ENCODE measurements at regions not wholly inside any gene's neighbourhood (a gene's known extent, or its start where the extent isn't known, plus 50 kb on each side); places are given as distances from the start of the nearest gene placed in this dataset.

- no peak for DNase-seq
Observed at GRCh38 chr5:4540375-4541173, 599.6 kb upstream of the ADAMTS16 start.

DNA sequence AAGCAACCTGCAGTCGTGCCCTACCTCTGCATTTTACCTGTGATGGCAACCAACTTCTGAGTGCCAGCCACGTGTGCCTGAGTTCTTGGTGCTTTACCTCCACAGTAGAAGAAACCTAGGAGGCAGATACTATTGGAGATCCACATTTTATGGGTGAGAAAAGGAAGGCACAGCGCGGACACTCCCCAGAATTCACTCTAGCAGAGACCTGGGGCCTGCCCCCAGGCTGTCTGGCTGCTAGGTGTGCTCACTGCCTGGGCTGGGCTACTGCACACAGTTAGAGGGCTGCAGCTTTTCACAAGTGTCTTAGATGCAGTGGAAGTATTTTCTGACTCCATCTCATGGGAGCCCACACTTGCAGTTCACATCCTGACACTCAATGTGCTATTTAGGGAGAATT, 598.8 kb upstream of the ADAMTS16 start:
- DNase-seq: no peak

GRCh38 chr5:4542145-4542778, 597.9 kb upstream of the ADAMTS16 start:
- no peak for DNase-seq

DNA sequence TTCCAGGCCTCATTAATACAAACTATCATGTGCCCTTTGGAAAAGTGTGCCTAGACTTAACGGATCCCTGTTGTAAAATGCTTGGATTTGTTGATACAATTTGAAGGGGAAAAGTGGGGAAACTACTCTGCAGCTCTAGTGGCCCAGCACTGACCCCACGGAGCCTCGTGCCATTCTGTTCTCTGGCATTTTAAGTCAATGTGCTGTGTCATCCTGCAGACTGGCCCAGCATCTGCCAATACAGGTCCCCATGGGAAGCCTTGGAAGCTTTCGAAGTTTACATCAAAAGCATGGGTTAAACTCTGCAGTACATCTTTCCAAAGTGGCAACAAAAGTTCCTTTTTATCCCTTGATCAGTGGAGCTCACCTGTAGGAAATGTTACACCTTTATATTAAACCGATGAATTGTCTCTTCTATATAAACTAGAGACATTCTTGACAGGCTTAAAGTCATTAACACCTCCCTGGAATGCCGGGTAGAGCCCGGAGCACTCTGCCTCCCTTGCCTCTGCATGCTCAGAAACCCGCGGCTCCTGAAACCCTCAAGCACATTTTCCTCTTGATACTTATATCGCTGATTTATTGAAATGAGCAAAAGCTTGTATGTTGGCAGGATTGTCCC, 596.0 kb upstream of the ADAMTS16 start:
- DNase-seq: no peak

- no peak for DNase-seq
Observed at GRCh38 chr5:4547547-4547946, 592.6 kb upstream of the ADAMTS16 start.

- DNase-seq: no peak
Observed at GRCh38 chr5:4548341-4548740, 591.8 kb upstream of the ADAMTS16 start.

DNA sequence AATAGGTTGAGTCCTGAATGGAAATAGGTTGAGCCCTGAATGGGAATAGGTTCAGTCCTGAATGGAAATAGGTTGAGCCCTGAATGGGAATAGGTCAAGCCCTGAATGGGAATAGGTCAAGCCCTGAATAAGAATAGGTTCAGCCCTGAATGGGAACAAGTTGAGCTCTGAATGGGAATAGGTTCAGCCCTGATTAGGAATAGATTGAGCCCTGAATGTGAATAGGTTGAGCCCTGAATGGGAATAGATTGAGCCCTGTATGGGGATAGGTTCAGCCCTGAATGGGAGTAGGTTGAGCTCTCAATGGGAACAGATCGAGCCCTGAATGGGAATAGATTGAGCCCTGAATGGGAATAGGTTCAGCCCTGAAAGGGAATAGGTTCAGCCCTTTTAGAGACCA, 590.8 kb upstream of the ADAMTS16 start:
- DNase-seq: no peak

GRCh38 chr5:4551034-4551433, 589.1 kb upstream of the ADAMTS16 start:
- DNase-seq: no peak

DNA sequence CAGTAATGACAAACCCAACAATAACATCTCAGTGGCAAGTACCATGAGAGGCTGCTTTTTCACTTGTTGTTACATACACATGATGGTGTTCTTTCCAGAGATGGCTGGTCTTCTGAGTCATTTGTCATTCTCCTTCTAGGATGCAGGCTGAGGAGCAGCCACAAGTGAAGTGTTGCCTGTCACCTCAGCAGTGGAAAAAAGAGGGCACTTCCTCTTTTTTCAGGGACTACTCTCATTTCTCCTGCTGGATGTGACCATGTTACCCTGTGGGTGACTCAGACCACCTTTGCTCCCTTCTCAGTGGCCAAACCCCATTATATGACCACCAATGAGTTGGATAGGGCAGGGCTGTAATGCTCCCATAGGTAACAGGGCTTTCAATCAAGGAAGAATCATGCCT, 587.0 kb upstream of the ADAMTS16 start:
- no peak for DNase-seq

GRCh38 chr5:4553978-4554377, 586.2 kb upstream of the ADAMTS16 start:
- no peak for DNase-seq

GRCh38 chr5:4555725-4556285, 584.3 kb upstream of the ADAMTS16 start:
- DNase-seq: no peak

DNA sequence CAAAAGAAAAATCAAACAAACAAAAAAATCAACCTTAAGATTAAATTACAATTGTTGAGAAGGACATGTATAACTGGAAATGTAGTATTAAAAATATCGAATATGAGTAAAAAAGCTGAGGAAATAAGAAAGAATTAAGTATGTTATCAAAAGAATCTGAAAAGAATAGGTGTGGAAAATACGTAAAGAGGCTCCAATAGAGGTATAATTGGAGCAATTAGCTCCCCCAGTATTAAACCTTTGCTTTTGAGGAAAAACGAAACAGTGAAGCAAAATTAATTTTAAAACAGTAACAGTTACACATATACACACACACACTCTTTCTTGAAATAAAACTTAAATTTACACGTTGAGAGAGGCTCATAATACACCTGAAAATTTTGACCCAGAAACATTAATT, 578.7 kb upstream of the ADAMTS16 start:
- DNase-seq: no peak

DNA sequence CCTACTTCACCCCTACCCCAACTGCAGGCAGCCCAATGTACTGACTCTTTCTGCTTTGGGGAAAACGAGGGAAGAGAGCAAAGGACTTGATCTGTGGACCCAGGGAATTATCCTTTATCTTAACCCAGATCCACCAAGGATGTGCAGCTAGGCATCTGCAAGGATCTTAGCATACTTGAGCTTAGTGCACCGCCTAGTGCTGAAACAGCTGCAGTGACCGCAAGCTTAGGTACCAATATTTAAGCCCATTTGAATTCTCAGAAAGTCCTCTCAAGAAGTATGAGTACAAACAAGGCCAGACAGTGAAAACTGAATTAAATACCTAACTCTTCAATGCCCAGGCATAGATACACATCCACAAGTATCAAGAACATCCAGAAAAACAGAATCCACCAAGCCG, 576.7 kb upstream of the ADAMTS16 start:
- no peak for DNase-seq

GRCh38 chr5:4570047-4570995, 569.8 kb upstream of the ADAMTS16 start:
- DNase-seq: no peak

DNA sequence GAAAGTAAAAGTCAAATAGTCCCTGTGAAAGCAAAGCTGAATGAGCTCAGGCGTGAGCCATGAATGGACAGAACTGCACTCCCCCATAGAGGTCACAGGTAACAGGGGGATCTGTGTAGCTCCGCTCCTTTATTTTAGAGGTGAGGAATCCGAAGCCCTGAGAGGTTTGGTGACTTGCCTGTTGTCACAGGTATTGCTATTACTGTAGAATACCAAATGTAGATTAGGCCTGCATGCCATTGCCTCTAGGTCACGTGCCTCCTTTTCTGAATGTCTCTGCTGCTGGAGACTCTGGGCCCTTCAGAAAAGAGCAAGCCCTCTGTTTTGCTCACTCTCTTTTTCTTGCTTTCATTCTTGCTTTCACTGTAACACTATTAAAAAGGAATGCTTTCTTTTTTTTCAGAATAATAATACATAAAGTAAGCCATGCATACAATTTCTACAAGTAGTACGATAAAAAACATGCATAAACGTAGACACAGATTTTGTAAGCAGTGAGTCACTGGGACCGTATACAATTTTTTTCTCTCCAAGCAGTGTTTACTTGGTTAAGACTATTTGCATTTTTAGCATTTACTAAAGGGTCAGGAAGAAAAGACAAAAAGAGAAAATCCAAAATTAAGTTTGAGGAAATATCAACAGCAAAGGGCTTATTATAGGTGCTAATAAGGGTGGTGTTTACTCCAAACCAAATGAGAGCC, 568.7 kb upstream of the ADAMTS16 start:
- no peak for DNase-seq

DNA sequence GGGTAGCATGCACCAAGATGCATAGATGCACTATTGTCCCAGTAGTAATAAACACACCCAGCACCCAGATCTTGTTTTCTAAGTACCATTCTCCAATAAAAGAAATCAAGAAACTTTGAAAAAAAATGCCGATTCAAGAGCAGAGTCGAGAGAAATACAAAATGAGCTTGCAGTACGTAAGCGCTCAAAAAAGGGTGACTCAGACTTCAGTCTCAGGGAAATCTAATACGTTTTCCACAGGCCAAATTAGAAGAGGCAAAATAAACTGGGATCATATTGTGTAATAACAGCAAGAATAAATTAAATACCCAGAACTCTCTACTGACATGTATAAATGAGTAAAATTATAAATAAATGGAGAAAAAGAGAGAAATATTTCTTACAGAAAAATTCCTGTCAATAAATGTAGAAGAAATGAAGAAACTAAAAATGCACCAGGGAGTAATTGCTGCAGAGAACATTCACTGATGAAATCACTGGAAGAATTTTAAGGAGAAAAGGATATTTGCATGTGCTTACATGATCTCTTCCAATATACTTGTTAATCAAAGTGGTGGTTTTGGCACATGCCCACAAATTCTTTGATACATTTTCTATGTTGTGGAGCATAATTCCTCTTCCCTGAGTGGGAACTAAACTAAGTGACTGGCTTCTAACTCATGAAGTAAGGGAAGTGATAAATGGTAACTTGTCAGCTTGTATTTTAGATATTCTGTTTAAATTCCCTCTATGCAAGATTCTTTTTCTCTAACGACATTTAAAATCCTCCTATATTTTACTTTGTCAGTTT, 567.6 kb upstream of the ADAMTS16 start:
- DNase-seq: no peak

DNA sequence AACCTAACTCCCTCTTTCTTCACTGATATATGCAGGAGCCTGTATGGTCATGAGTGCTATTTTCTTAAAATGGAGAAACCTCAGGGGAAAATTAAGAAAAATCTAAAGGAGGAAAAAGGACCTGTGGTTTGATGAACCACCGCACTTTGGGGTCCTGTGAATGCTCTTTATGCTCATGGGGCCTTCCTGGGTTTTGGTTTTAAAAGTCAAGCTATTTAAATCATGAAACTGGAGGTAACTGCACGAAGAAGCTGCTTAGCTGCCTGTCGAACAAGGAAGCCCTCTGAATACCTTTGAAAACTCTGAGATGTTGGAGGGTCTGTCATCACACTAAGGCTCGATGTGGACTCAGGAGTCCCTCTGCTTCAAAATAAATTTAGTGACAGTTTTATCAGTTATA, 564.5 kb upstream of the ADAMTS16 start:
- no peak for DNase-seq

- no peak for DNase-seq
Observed at GRCh38 chr5:4576161-4576748, 563.9 kb upstream of the ADAMTS16 start.

- no peak for DNase-seq
Observed at GRCh38 chr5:4576908-4577307, 563.2 kb upstream of the ADAMTS16 start.

DNA sequence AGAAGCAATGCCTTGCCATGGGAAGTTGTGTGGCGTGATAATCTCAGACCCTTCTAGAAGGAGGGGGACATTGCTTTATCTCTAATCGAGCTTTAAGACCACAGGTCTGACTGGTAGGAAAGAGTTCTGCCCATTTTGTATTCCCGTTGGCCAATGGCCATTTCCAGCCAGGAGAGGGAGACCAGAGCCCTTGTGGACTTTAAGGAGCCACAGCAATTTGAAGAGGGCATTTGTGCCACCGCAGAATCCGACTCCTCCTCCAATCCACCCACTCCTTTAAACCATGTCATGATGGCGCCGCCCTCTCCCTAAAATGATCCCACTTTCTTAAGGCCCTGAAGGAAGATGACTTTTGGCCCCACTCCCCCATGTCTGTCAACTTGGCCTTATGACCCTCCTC, 560.5 kb upstream of the ADAMTS16 start:
- no peak for DNase-seq

DNA sequence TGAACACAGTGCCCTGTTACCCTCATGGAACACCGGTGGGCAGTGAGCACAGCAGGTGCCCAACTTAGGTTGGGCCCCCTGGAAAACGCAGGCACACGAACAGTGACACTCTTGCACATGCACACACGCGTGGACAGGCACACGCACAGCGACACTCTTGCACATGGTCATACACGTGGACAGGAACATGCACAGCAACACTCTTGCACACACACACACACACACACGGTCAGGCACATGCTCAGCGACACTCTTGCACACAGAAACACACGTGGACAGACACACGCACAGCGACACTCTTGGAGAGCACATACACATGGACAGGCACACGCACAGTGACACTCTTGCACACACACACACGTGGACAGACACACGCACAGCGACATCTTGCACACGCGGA, 559.4 kb upstream of the ADAMTS16 start:
- DNase-seq: no peak
